K562 (cell line): ENCODE measurements at regions not wholly inside any gene's neighbourhood (a gene's known extent, or its start where the extent isn't known, plus 50 kb on each side); places are given as distances from the start of the nearest gene placed in this dataset.

Source experiments
- HDAC8 ChIP-seq: fragments of 450-650 bp; IDR thresholded peaks from 2 replicates; pipeline ENCODE4 v1.6.1; 2016; ENCODE audit warnings: mild to moderate bottlenecking, missing genetic modification characterization, moderate library complexity, missing compliant biosample characterization
- IRF2 ChIP-seq: sonication (generic); formaldehyde crosslinking; IDR thresholded peaks from 2 replicates; pipeline ENCODE4 v1.8.1; 2022; ENCODE audit warnings: mild to moderate bottlenecking, missing genetic modification reagents
- MYBL2 ChIP-seq, 2 experiments: fragments of 450-650 bp in 1 of 2; sonication (generic) in 1 of 2; formaldehyde crosslinking in 1 of 2; IDR thresholded peaks; 2 replicates each; pipeline versions ENCODE4 v1.6.1 to v1.8.1; 2017 to 2022; ENCODE audit warnings: borderline replicate concordance in 1 of 2, inconsistent platforms in 1 of 2, low read depth in 1 of 2, mild to moderate bottlenecking in 1 of 2, missing genetic modification reagents in 1 of 2, moderate library complexity in 1 of 2
- NFXL1 ChIP-seq: fragments of 450-650 bp; formaldehyde crosslinking; IDR thresholded peaks from 2 replicates; pipeline ENCODE4 v1.4.0; 2021; ENCODE audit warnings: mild to moderate bottlenecking
- NR0B1 ChIP-seq: fragments of 450-650 bp; IDR thresholded peaks from one replicate; pipeline ENCODE4 v1.6.1; 2018; ENCODE audit warnings: mild to moderate bottlenecking, moderate library complexity; ENCODE audit not compliant: partially characterized antibody
- PHF21A ChIP-seq: fragments of 450-650 bp; IDR thresholded peaks from 2 replicates; pipeline ENCODE4 v1.6.1; 2017; ENCODE audit warnings: low read depth, borderline replicate concordance
- TCFL5 ChIP-seq: fragments of 250-450 bp; sonication (Bioruptor Pico); conservative IDR thresholded peaks from 2 replicates; pipeline ENCODE4 v1.6.1; 2021; ENCODE audit warnings: mild to moderate bottlenecking, moderate library complexity, matching md5 sums

- TF ChIP-seq IRF2 (no peak), HDAC8 (no peak), PHF21A (no peak), TCFL5 (CRISPR knock-in tag) (no peak), NR0B1 (no peak), MYBL2 (IDR thresholded peaks at IDR 0.05; ENCODE audit: low read depth) (no peak), MYBL2 (CRISPR knock-in tag; IDR thresholded peaks at IDR 0.05; ENCODE audit: borderline replicate concordance) (no peak), NFXL1 (no peak)
These were observed 684.5 kb upstream of the CT83 start for GRCh38 chrX:117147249-117147648.
